Liver (tissue), 3 donors: ENCODE measurements at regions not wholly inside any gene's neighbourhood (a gene's known extent, or its start where the extent isn't known, plus 50 kb on each side); places are given as distances from the start of the nearest gene placed in this dataset.

ENCODE experiments used
- EGR1 ChIP-seq, 2 donors: IDR thresholded peaks; 2 replicates each; pipeline ENCODE4 v1.6.1; 2016 to 2018; ENCODE audit warnings: antibody characterized with exemption in 2 of 2, low read depth in 2 of 2
- GABPA ChIP-seq, 2 donors: IDR thresholded peaks in 1 of 2; conservative IDR thresholded peaks in 1 of 2; 2 replicates each; pipeline ENCODE4 v1.6.1; 2016; ENCODE audit warnings: antibody characterized with exemption in 2 of 2, mild to moderate bottlenecking in 1 of 2, moderate library complexity in 1 of 2
- HNF4G ChIP-seq: IDR thresholded peaks from 2 replicates; pipeline ENCODE4 v1.6.1; 2016; ENCODE audit warnings: antibody characterized with exemption
- JUND ChIP-seq, 2 donors: IDR thresholded peaks; 2 replicates each; pipeline ENCODE4 v1.6.1; 2016; ENCODE audit warnings: antibody characterized with exemption in 2 of 2
- TAF1 ChIP-seq: conservative IDR thresholded peaks from 2 replicates; pipeline ENCODE4 v1.6.1; 2016; ENCODE audit warnings: antibody characterized with exemption, mild to moderate bottlenecking
- YY1 ChIP-seq: IDR thresholded peaks from 2 replicates; pipeline ENCODE4 v1.6.1; 2016; ENCODE audit warnings: antibody characterized with exemption, mild to moderate bottlenecking
- TF ChIP-seq, protein P1 (sequence below): fragments of 150-350 bp; IDR thresholded peaks from 2 replicates; pipeline ENCODE4 v1.5.1; 2017; ENCODE audit warnings: improper control_type of control experiment, low read depth, low read length; ENCODE audit not compliant: missing input control
- TF ChIP-seq, protein P2 (sequence below): IDR thresholded peaks from 2 replicates; pipeline ENCODE4 v1.6.1; 2016; ENCODE audit warnings: antibody characterized with exemption
- TF ChIP-seq, protein P3 (sequence below): IDR thresholded peaks from 2 replicates; pipeline ENCODE4 v1.6.1; 2016; ENCODE audit warnings: antibody characterized with exemption, mild to moderate bottlenecking
- donor health status: healthy.
- donor health status: healthy.

DNA sequence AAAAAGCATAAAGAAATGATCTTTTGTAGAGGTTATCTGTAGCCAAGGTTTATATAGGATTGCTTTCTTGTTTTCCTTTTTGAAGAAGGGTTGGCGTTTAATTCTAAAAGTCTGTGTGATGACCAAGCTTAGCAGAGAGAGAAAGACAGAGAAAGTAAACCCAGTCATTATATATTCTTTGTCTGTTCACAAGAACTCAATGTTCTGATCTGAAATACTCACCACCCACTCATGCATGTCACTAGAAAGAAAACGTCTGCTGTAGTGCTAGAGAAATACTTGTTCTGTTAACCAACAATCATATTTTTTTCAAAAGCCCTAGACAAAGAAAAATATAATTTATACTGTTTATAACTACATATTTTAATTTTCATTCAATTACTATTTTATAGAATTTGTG lies 173.7 kb upstream of the SLITRK5 start:
- TF ChIP-seq, protein P1, sequence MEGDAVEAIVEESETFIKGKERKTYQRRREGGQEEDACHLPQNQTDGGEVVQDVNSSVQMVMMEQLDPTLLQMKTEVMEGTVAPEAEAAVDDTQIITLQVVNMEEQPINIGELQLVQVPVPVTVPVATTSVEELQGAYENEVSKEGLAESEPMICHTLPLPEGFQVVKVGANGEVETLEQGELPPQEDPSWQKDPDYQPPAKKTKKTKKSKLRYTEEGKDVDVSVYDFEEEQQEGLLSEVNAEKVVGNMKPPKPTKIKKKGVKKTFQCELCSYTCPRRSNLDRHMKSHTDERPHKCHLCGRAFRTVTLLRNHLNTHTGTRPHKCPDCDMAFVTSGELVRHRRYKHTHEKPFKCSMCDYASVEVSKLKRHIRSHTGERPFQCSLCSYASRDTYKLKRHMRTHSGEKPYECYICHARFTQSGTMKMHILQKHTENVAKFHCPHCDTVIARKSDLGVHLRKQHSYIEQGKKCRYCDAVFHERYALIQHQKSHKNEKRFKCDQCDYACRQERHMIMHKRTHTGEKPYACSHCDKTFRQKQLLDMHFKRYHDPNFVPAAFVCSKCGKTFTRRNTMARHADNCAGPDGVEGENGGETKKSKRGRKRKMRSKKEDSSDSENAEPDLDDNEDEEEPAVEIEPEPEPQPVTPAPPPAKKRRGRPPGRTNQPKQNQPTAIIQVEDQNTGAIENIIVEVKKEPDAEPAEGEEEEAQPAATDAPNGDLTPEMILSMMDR, result no peak
- TF ChIP-seq JUND (IDR thresholded peaks at IDR 0.05) (no peak), GABPA (IDR thresholded peaks at IDR 0.05 in 1 of 2, conservative IDR thresholded peaks at IDR 0.05 in 1 of 2) (no peak), TAF1 (no peak), YY1 (no peak), HNF4G (no peak), EGR1 (IDR thresholded peaks at IDR 0.05; ENCODE audit: low read depth in 2 of 2) (no peak)
- TF ChIP-seq, protein P2, sequence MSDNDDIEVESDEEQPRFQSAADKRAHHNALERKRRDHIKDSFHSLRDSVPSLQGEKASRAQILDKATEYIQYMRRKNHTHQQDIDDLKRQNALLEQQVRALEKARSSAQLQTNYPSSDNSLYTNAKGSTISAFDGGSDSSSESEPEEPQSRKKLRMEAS, result no peak
- TF ChIP-seq, protein P3, sequence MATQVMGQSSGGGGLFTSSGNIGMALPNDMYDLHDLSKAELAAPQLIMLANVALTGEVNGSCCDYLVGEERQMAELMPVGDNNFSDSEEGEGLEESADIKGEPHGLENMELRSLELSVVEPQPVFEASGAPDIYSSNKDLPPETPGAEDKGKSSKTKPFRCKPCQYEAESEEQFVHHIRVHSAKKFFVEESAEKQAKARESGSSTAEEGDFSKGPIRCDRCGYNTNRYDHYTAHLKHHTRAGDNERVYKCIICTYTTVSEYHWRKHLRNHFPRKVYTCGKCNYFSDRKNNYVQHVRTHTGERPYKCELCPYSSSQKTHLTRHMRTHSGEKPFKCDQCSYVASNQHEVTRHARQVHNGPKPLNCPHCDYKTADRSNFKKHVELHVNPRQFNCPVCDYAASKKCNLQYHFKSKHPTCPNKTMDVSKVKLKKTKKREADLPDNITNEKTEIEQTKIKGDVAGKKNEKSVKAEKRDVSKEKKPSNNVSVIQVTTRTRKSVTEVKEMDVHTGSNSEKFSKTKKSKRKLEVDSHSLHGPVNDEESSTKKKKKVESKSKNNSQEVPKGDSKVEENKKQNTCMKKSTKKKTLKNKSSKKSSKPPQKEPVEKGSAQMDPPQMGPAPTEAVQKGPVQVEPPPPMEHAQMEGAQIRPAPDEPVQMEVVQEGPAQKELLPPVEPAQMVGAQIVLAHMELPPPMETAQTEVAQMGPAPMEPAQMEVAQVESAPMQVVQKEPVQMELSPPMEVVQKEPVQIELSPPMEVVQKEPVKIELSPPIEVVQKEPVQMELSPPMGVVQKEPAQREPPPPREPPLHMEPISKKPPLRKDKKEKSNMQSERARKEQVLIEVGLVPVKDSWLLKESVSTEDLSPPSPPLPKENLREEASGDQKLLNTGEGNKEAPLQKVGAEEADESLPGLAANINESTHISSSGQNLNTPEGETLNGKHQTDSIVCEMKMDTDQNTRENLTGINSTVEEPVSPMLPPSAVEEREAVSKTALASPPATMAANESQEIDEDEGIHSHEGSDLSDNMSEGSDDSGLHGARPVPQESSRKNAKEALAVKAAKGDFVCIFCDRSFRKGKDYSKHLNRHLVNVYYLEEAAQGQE, result no peak
